SHP77 treated with DMSO at 0.1 percent for 48 hours (cell line): ENCODE measurements at regions not wholly inside any gene's neighbourhood (a gene's known extent, or its start where the extent isn't known, plus 50 kb on each side); places are given as distances from the start of the nearest gene placed in this dataset.
"Not testable (repeated sequence)": the region's sequence is repeated elsewhere in the genome, so short reads cannot be mapped to it uniquely, and the experiment has no call there.

Experiments used
- DNase-seq: peaks from one replicate; lab custom pipeline; 2025; lab: John Stamatoyannopoulos, UW

GRCh38 chr12:28689398-28690175 lies 459.5 kb upstream of the FAR2 start:
- DNase-seq, result no peak

- DNase-seq, result no peak
These were observed 455.4 kb upstream of the FAR2 start for GRCh38 chr12:28693565-28694219.

GRCh38 chr12:28698553-28698952 lies 450.5 kb upstream of the FAR2 start:
- DNase-seq, result no peak

GRCh38 chr12:28699029-28699428 lies 450.0 kb upstream of the FAR2 start:
- no peak for DNase-seq

- no peak for DNase-seq
These were observed 448.9 kb upstream of the FAR2 start for GRCh38 chr12:28700161-28700560.

GRCh38 chr12:28704477-28705169 lies 444.5 kb upstream of the FAR2 start:
- DNase-seq, result no peak

- no peak for DNase-seq
These were observed 440.1 kb upstream of the FAR2 start for GRCh38 chr12:28708918-28709371.

GRCh38 chr12:28709986-28710685 lies 438.9 kb upstream of the FAR2 start:
- no peak for DNase-seq

GRCh38 chr12:28710882-28711281 lies 438.2 kb upstream of the FAR2 start:
- DNase-seq, result no peak

GRCh38 chr12:28711421-28711820 lies 437.7 kb upstream of the FAR2 start:
- no peak for DNase-seq

GRCh38 chr12:28742791-28743190 lies 406.3 kb upstream of the FAR2 start:
- no peak for DNase-seq

- no peak for DNase-seq
These were observed 402.2 kb upstream of the FAR2 start for GRCh38 chr12:28746734-28747325.

- no peak for DNase-seq
These were observed 398.0 kb upstream of the FAR2 start for GRCh38 chr12:28750946-28751685.

GRCh38 chr12:28755027-28755426 lies 394.1 kb upstream of the FAR2 start:
- no peak for DNase-seq

- DNase-seq, result no peak
These were observed 389.7 kb upstream of the FAR2 start for GRCh38 chr12:28759333-28759732.

- DNase-seq, result peak; percentile 45
These were observed 388.8 kb upstream of the FAR2 start for GRCh38 chr12:28760040-28760903.

- DNase-seq, result not testable (repeated sequence)
These were observed 387.2 kb upstream of the FAR2 start for GRCh38 chr12:28761897-28762296.

- no peak for DNase-seq
These were observed 382.7 kb upstream of the FAR2 start for GRCh38 chr12:28766398-28766797.

GRCh38 chr12:28767836-28768348 lies 381.2 kb upstream of the FAR2 start:
- DNase-seq, result no peak

- no peak for DNase-seq
These were observed 378.8 kb upstream of the FAR2 start for GRCh38 chr12:28770322-28770721.
